ENCODE measurements at regions not wholly inside any gene's neighbourhood (a gene's known extent, or its start where the extent isn't known, plus 50 kb on each side); places are given as distances from the start of the nearest gene placed in this dataset.
"Not testable (repeated sequence)": the region's sequence is repeated elsewhere in the genome, so short reads cannot be mapped to it uniquely, and the experiment has no call there.

DNA sequence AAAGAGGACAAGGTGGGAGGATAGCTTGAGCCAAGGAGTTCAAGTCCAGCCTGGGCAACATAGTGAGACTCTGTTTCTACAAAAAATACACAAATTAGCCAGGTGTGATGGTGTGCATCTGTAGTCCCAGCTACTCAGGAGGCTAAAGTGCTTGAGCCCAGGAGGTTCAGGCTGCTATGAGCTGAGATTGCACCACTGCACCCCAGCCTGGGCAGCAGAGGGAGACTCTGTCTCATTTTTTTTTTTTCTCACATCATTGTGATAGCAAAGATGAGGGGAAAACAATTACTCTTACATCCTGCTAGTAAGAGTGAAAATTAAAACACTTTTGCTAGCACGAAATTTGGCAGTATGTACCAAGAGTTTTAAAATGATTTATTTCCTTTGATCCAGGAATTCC, 463.7 kb downstream of the TMEM135 start:
- ATAC-seq = no peak
- Histone ChIP-seq H3K36me3 (ENCODE audit: insufficient read depth in 1 of 2, low read depth in 1 of 2) (no peaks in the 10 kb centered on the region), H3K4me3 (no peak overlapping the region), H3K27me3 (ENCODE audit: insufficient read depth in 3 of 3, low read length in 2 of 3) (no peaks in the 10 kb centered on the region), H3K4me1 (no peaks in the 10 kb centered on the region), H3K9me3 (no peaks in the 10 kb centered on the region), H3K27ac (no peak overlapping the region)
- 35 to 41% (median 40%) methylated on average over 1 of the region's 1 CpG for WGBS, 3 donors
- DNase-seq = no peak
- TF ChIP-seq, protein P1, sequence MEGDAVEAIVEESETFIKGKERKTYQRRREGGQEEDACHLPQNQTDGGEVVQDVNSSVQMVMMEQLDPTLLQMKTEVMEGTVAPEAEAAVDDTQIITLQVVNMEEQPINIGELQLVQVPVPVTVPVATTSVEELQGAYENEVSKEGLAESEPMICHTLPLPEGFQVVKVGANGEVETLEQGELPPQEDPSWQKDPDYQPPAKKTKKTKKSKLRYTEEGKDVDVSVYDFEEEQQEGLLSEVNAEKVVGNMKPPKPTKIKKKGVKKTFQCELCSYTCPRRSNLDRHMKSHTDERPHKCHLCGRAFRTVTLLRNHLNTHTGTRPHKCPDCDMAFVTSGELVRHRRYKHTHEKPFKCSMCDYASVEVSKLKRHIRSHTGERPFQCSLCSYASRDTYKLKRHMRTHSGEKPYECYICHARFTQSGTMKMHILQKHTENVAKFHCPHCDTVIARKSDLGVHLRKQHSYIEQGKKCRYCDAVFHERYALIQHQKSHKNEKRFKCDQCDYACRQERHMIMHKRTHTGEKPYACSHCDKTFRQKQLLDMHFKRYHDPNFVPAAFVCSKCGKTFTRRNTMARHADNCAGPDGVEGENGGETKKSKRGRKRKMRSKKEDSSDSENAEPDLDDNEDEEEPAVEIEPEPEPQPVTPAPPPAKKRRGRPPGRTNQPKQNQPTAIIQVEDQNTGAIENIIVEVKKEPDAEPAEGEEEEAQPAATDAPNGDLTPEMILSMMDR (IDR thresholded peaks at IDR 0.05) = no peak
- intact Hi-C loops (cut with DNase I) = no loop called here

DNA sequence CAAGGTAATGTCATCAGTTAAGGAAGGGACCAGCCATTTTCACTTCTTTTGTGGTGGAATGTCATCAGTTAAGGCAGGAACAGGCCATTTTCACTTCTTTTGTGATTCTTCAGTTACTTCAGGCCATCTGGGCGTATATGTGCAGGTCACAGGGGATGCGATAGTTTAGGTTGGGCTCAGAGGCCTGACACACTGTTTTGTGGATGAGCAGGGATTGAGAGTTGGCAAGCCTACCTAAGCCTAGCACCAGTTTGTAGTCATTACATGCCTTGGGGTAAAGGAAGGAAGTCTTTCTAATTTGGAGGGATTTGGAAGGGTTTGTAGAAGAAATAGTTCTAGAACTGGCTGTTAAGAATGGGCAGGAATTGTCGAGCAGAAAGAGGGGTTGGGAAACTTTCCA, 457.2 kb downstream of the TMEM135 start:
- H3K27ac ChIP-seq; H3K9me3 ChIP-seq; H3K36me3 ChIP-seq (ENCODE audit: insufficient read depth in 1 of 2, low read depth in 1 of 2); H3K27me3 ChIP-seq (ENCODE audit: insufficient read depth in 3 of 3, low read length in 2 of 3); ATAC-seq; H3K4me1 ChIP-seq; intact Hi-C loops (cut with DNase I); H3K4me3 ChIP-seq; DNase-seq: not testable (repeated sequence)
- 82 to 86% (median 85%) methylated on average over 3 of the region's 3 CpGs for WGBS, 3 donors

DNA sequence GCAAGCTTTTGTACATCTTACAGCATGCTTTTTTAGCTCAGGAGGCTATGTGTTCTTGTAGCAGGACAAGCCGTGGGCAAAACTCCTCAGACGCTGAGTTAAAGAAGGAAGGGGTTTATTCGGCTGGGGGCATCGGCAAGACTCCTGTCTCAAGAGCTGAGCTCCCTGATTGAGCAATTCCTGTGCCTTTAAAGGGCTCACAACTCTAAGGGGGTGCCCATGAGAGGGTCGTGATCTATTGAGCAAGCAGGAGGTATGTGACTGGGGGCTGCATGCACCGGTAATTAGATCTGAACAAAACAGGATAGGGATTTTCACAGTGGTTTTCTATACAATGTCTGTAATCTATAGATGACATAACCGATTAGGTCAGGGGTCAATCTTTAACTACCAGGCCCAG, 456.3 kb downstream of the TMEM135 start:
- H3K36me3 ChIP-seq (ENCODE audit: insufficient read depth in 1 of 2, low read depth in 1 of 2); DNase-seq; H3K9me3 ChIP-seq; H3K27me3 ChIP-seq (ENCODE audit: insufficient read depth in 3 of 3, low read length in 2 of 3); H3K27ac ChIP-seq; ATAC-seq; H3K4me3 ChIP-seq; intact Hi-C loops (cut with DNase I); H3K4me1 ChIP-seq: not testable (repeated sequence)
- WGBS, 3 donors = 55 to 66% (median 62%) methylated on average over 7 of the region's 7 CpGs

DNA sequence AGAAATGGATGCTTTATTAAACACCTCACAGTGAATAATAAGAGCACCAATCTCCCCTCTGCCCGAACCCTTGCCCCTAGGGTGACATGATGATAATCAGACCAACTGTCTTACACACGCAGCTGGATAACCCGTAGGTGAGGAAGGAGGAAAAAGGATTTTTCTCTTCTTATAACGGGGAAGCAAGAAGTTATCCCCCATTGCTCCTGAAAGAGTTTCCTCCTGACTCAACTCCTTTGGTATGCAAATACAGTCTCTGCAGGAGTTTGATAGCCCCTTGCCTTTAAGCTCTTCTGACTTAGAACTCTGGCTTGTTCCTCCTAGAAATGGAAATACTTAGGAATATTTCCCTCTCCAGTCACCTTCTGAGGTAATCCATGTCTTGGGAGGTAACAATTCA, 455.8 kb downstream of the TMEM135 start:
- no peaks in the 10 kb centered on the region for H3K9me3 ChIP-seq
- peaks cover 0 to 3% (median 0%) of the 10 kb centered on the region in 3 donors for H3K27me3 ChIP-seq (ENCODE audit: insufficient read depth in 3 of 3, low read length in 2 of 3)
- 29 to 31% (median 30%) methylated on average over 4 of the region's 4 CpGs for WGBS, 3 donors
- no peak overlapping the region for H3K27ac ChIP-seq
- no peak overlapping the region for H3K4me3 ChIP-seq
- intact Hi-C loops (cut with DNase I) = no loop called here
- TF ChIP-seq, protein P1 (IDR thresholded peaks at IDR 0.05) = no peak
- H3K36me3 ChIP-seq (ENCODE audit: insufficient read depth in 1 of 2, low read depth in 1 of 2) = no peaks in the 10 kb centered on the region
- H3K4me1 ChIP-seq = no peaks in the 10 kb centered on the region
- ATAC-seq (no peak), DNase-seq (no peak)

DNA sequence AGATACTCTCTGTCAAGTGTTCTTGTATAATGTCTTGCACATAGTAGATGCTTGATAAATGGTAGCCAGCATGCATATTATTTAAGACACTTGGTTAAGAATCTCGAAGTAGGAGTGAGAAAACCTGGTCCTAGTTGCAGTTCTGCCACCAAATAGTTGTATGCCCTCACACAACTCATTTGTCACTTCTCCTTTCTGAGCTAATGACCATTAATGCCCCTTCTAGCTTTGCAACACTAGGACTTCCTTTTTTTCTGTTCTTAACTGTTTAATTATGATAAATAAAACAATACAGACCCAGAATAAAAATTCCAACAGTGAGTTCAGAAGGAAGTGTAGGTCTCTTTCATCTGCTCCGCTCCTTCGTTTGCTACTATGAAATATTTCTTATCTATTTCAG, 453.6 kb downstream of the TMEM135 start:
- TF ChIP-seq, protein P1 (IDR thresholded peaks at IDR 0.05) = no peak
- Histone ChIP-seq H3K27me3 (ENCODE audit: insufficient read depth in 3 of 3, low read length in 2 of 3) (peaks cover 0 to 3% (median 0%) of the 10 kb centered on the region in 3 donors), H3K27ac (no peak overlapping the region), H3K4me1 (no peaks in the 10 kb centered on the region), H3K9me3 (no peaks in the 10 kb centered on the region), H3K36me3 (ENCODE audit: insufficient read depth in 1 of 2, low read depth in 1 of 2) (no peaks in the 10 kb centered on the region), H3K4me3 (no peak overlapping the region)
- intact Hi-C loops (cut with DNase I) = no loop called here
- ATAC-seq (no peak), DNase-seq (no peak)
- WGBS, 3 donors = 68 to 75% (median 69%) methylated on average over 3 of the region's 3 CpGs

DNA sequence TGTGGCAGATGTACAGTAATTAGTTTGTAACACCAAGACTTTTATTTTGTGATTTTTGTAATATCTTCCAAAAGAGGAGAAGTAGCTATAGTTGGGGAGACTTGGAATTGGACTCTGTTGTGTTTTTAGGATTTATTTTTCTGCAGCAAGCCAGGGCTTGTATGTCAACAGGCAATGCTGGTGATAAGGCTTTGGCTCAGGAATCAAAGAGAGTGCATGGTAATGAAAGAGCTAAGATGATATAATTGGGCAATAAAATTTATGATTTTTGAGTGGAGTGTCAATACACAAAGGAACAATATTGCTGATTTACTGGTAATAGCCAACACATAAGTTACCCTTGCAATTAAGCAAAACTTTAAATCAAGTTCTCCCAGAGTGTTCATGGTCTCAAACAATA, 452.9 kb downstream of the TMEM135 start:
- DNase-seq (no peak), ATAC-seq (no peak)
- no peak overlapping the region for H3K27ac ChIP-seq
- H3K9me3 ChIP-seq = no peaks in the 10 kb centered on the region
- H3K27me3 ChIP-seq (ENCODE audit: insufficient read depth in 3 of 3, low read length in 2 of 3) = no peaks in the 10 kb centered on the region
- H3K4me1 ChIP-seq = no peaks in the 10 kb centered on the region
- no peak overlapping the region for H3K4me3 ChIP-seq
- TF ChIP-seq, protein P1 (IDR thresholded peaks at IDR 0.05) = no peak
- no peaks in the 10 kb centered on the region for H3K36me3 ChIP-seq (ENCODE audit: insufficient read depth in 1 of 2, low read depth in 1 of 2)
- intact Hi-C loops (cut with DNase I) = no loop called here

Data from psoas muscle (tissue), 7 donors.